ENCODE measurements at regions not wholly inside any gene's neighbourhood (a gene's known extent, or its start where the extent isn't known, plus 50 kb on each side); places are given as distances from the start of the nearest gene placed in this dataset.
"Not testable (repeated sequence)": the region's sequence is repeated elsewhere in the genome, so short reads cannot be mapped to it uniquely, and the experiment has no call there.

GRCh38 chr3:166433060-166433459 lies 595.8 kb upstream of the BCHE start:
- no peak for DNase-seq
- H3K27me3 Mint-ChIP-seq (ENCODE audit: insufficient read depth): no peaks in the 10 kb centered on the region
- H3K27ac Mint-ChIP-seq: no peak overlapping the region
- H3K4me1 Mint-ChIP-seq (ENCODE audit: low read depth): no peaks in the 10 kb centered on the region
- no peaks in the 10 kb centered on the region for H3K36me3 Mint-ChIP-seq (ENCODE audit: low read depth)
- no peak overlapping the region for H3K4me3 Mint-ChIP-seq
- H3K9me3 Mint-ChIP-seq: peaks cover 20% of the 10 kb centered on the region
- TF ChIP-seq, protein P1, sequence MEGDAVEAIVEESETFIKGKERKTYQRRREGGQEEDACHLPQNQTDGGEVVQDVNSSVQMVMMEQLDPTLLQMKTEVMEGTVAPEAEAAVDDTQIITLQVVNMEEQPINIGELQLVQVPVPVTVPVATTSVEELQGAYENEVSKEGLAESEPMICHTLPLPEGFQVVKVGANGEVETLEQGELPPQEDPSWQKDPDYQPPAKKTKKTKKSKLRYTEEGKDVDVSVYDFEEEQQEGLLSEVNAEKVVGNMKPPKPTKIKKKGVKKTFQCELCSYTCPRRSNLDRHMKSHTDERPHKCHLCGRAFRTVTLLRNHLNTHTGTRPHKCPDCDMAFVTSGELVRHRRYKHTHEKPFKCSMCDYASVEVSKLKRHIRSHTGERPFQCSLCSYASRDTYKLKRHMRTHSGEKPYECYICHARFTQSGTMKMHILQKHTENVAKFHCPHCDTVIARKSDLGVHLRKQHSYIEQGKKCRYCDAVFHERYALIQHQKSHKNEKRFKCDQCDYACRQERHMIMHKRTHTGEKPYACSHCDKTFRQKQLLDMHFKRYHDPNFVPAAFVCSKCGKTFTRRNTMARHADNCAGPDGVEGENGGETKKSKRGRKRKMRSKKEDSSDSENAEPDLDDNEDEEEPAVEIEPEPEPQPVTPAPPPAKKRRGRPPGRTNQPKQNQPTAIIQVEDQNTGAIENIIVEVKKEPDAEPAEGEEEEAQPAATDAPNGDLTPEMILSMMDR (IDR thresholded peaks at IDR 0.05): no peak

DNA sequence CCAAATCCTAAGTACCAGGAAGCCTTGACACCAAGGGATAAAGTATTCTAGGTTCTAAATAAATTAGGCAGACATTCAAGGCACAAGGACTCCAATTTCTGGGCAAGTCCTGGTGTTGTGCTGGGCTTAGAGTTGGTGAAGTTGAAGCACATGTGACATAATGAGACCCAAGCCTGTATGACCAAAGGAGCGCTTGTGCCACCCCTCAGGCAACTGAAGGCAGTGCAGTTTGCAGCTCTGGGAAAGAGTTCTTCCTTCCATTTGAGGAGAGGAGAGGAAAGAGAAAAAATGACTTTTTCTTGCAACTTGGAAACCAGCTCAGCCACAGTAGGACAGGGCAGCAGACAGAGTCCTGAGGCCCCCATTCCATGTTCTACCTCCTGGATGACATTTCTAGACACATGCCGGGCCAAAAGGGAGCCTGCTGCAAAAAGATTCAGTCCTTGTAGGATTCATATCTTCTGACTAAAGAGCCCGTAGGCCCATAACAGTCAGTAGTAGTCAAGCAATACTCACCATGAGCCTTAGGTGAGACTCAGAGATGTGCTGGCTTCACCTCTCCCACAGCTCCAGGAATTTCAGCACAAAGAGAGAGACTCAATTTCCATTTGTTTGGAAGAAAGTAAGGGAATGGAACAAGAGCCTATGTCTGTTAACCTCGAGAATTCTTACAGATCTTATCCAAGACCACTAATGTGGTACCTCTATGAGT lies 588.8 kb upstream of the BCHE start:
- no peak overlapping the region for H3K4me3 Mint-ChIP-seq
- no peaks in the 10 kb centered on the region for H3K4me1 Mint-ChIP-seq (ENCODE audit: low read depth)
- H3K27ac Mint-ChIP-seq: no peak overlapping the region
- no peaks in the 10 kb centered on the region for H3K27me3 Mint-ChIP-seq (ENCODE audit: insufficient read depth)
- TF ChIP-seq, protein P1 (IDR thresholded peaks at IDR 0.05): no peak
- peaks cover 68% of the 10 kb centered on the region for H3K9me3 Mint-ChIP-seq
- H3K36me3 Mint-ChIP-seq (ENCODE audit: low read depth): no peaks in the 10 kb centered on the region; the same call in 1 of the 2 replicates
- no peak for DNase-seq

GRCh38 chr3:166425021-166425420 lies 587.8 kb upstream of the BCHE start:
- Mint-ChIP-seq H3K36me3 (ENCODE audit: low read depth) (no peaks in the 10 kb centered on the region; the same call in 1 of the 2 replicates), H3K9me3 (peaks cover 77% of the 10 kb centered on the region), H3K4me3 (no peak overlapping the region), H3K4me1 (ENCODE audit: low read depth) (no peaks in the 10 kb centered on the region), H3K27ac (no peak overlapping the region), H3K27me3 (ENCODE audit: insufficient read depth) (no peaks in the 10 kb centered on the region)
- TF ChIP-seq, protein P1 (IDR thresholded peaks at IDR 0.05): no peak
- DNase-seq: no peak

- not testable (repeated sequence) for H3K27ac Mint-ChIP-seq; DNase-seq; H3K27me3 Mint-ChIP-seq (ENCODE audit: insufficient read depth); H3K36me3 Mint-ChIP-seq (ENCODE audit: low read depth); H3K4me3 Mint-ChIP-seq; H3K4me1 Mint-ChIP-seq (ENCODE audit: low read depth)
- peaks cover 78% of the 10 kb centered on the region for H3K9me3 Mint-ChIP-seq
Measured at GRCh38 chr3:166423824-166424513, 586.7 kb upstream of the BCHE start.

DNA sequence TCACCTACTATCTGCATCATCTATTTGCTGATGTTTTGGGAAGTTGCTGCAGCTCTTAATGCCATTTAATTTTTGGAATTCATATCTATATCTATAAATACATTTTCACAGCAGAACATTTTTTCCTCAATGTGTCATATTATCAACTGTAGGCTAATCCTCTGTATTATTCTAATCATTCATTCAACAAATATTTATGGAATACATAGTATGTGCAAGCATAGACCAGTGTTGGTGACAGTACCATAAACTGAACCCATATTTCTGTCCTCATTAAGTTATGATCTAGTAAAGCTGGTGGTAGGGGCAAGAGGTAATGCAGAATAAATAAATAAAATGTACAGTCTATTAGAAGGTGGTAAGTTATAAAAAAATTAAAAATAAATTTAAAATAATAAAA lies 585.3 kb upstream of the BCHE start:
- no peaks in the 10 kb centered on the region for H3K27me3 Mint-ChIP-seq (ENCODE audit: insufficient read depth)
- no peak overlapping the region for H3K27ac Mint-ChIP-seq
- peaks cover 72% of the 10 kb centered on the region for H3K9me3 Mint-ChIP-seq
- DNase-seq: no peak
- no peaks in the 10 kb centered on the region; the same call in 1 of the 2 replicates for H3K36me3 Mint-ChIP-seq (ENCODE audit: low read depth)
- H3K4me3 Mint-ChIP-seq: no peak overlapping the region
- TF ChIP-seq, protein P1 (IDR thresholded peaks at IDR 0.05): no peak
- no peaks in the 10 kb centered on the region for H3K4me1 Mint-ChIP-seq (ENCODE audit: low read depth)

DNA sequence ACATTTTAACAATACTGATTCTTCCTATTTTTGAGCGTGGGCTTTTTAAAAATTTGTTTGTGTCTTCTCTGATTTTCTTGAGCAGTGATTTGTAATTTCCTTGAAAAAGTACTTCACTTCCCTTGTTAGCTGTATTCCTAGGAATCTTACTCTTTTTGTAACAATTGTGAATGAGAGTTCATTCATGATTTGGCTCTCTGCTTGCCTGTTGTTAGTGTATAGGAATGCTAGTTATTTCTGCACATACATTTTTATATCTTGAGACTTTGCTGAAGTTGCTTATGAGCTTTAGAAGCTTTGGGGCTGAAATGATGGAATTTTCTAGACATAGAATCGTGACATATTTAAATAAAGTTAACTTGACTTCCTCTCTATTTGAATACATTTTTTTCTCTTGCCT lies 582.8 kb upstream of the BCHE start:
- TF ChIP-seq, protein P1 (IDR thresholded peaks at IDR 0.05): no peak
- H3K4me3 Mint-ChIP-seq: no peak overlapping the region

More for the DNA sequence above, 582.8 kb upstream of the BCHE start:
- H3K27ac Mint-ChIP-seq: no peak overlapping the region
- no peaks in the 10 kb centered on the region for H3K4me1 Mint-ChIP-seq (ENCODE audit: low read depth)
- H3K36me3 Mint-ChIP-seq (ENCODE audit: low read depth): no peaks in the 10 kb centered on the region; the same call in 1 of the 2 replicates
- peaks cover 49% of the 10 kb centered on the region for H3K9me3 Mint-ChIP-seq
- DNase-seq: no peak
- no peaks in the 10 kb centered on the region for H3K27me3 Mint-ChIP-seq (ENCODE audit: insufficient read depth)

Measured in HFFc6 (cell line).